ENCODE measurements at regions not wholly inside any gene's neighbourhood (a gene's known extent, or its start where the extent isn't known, plus 50 kb on each side); places are given as distances from the start of the nearest gene placed in this dataset.

DNA sequence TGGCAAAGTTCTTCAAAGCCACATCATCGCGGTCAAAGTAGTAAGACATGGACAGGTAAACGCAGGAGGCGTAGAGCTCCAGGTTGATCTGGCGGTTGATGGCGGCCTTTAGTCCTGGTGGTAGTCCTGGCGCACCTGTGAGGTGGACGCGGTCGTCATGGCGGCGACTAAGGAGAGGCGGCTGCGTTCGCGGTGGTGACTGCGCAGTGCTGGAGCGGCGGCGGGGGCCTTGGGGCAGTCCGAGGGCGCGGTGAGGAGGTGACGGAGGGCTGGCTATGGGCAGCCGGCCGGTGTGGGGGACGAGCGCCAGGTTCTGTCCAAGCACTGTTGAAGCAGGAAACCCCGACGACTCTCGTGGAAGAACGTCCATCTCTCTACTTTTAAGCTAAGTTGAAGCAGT, 136.8 kb downstream of the BASP1 start:
- no peak overlapping the region for H3K27ac ChIP-seq (ENCODE audit: low read depth, low read length, poor library complexity, severe bottlenecking)
- no peaks in the 10 kb centered on the region for H3K9me3 ChIP-seq (ENCODE audit: low read depth, low read length, poor library complexity, severe bottlenecking)
- TF ChIP-seq EZH2 (IDR thresholded peaks at IDR 0.05; ENCODE audit: borderline replicate concordance, low read depth, low read length, poor library complexity, severe bottlenecking) = no peak
- TF ChIP-seq, protein P1, sequence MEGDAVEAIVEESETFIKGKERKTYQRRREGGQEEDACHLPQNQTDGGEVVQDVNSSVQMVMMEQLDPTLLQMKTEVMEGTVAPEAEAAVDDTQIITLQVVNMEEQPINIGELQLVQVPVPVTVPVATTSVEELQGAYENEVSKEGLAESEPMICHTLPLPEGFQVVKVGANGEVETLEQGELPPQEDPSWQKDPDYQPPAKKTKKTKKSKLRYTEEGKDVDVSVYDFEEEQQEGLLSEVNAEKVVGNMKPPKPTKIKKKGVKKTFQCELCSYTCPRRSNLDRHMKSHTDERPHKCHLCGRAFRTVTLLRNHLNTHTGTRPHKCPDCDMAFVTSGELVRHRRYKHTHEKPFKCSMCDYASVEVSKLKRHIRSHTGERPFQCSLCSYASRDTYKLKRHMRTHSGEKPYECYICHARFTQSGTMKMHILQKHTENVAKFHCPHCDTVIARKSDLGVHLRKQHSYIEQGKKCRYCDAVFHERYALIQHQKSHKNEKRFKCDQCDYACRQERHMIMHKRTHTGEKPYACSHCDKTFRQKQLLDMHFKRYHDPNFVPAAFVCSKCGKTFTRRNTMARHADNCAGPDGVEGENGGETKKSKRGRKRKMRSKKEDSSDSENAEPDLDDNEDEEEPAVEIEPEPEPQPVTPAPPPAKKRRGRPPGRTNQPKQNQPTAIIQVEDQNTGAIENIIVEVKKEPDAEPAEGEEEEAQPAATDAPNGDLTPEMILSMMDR (conservative IDR thresholded peaks at IDR 0.05; ENCODE audit: low read depth, low read length) = no peak
- no peaks in the 10 kb centered on the region for H3K27me3 ChIP-seq (replicated peaks; ENCODE audit: insufficient read depth, low read depth, low read length, poor library complexity)
- no peaks in the 10 kb centered on the region for H3K36me3 ChIP-seq (ENCODE audit: insufficient read depth, low read length, poor library complexity, severe bottlenecking)
- no peak overlapping the region for H3K4me3 ChIP-seq (ENCODE audit: low read depth, low read length, poor library complexity, severe bottlenecking)
- intact Hi-C loops (cut with micrococcal nuclease; ENCODE audit: unreplicated experiment) = no loop called here
- DNase-seq (ENCODE audit: low spot score) = no peak
- no peaks in the 10 kb centered on the region for H3K4me1 ChIP-seq (ENCODE audit: insufficient read depth, low read length, poor library complexity, severe bottlenecking)
- ChIA-PET CTCF (no interaction called here), POLR2A (ENCODE audit: low non-redundant PET) (no interaction called here)
- no TSS peak for BruUV-seq (replicated peaks)

GRCh38 chr5:17355586-17356346, 138.3 kb downstream of the BASP1 start:
- no peaks in the 10 kb centered on the region for H3K27me3 ChIP-seq (replicated peaks; ENCODE audit: insufficient read depth, low read depth, low read length, poor library complexity)
- intact Hi-C loops (cut with micrococcal nuclease; ENCODE audit: unreplicated experiment) = no loop called here
- no peak for DNase-seq (ENCODE audit: low spot score)
- no peaks in the 10 kb centered on the region for H3K9me3 ChIP-seq (ENCODE audit: low read depth, low read length, poor library complexity, severe bottlenecking)
- BruUV-seq (replicated peaks) = no TSS peak
- H3K27ac ChIP-seq (ENCODE audit: low read depth, low read length, poor library complexity, severe bottlenecking) = no peak overlapping the region
- no peak for TF ChIP-seq EZH2 (IDR thresholded peaks at IDR 0.05; ENCODE audit: borderline replicate concordance, low read depth, low read length, poor library complexity, severe bottlenecking)
- TF ChIP-seq, protein P1 (conservative IDR thresholded peaks at IDR 0.05; ENCODE audit: low read depth, low read length) = no peak
- POLR2A ChIA-PET (ENCODE audit: low non-redundant PET) = interaction anchor here (0.6 kb wide), 1 partner anchor 148 kb away, joined by 5 read pairs; no protein-coding TSS in a partner anchor
- no peaks in the 10 kb centered on the region for H3K4me1 ChIP-seq (ENCODE audit: insufficient read depth, low read length, poor library complexity, severe bottlenecking)
- CTCF ChIA-PET = no interaction called here
- no peak overlapping the region for H3K4me3 ChIP-seq (ENCODE audit: low read depth, low read length, poor library complexity, severe bottlenecking)
- no peaks in the 10 kb centered on the region for H3K36me3 ChIP-seq (ENCODE audit: insufficient read depth, low read length, poor library complexity, severe bottlenecking)

GRCh38 chr5:17356551-17356950, 139.1 kb downstream of the BASP1 start:
- Histone ChIP-seq H3K27me3 (replicated peaks; ENCODE audit: insufficient read depth, low read depth, low read length, poor library complexity) (no peaks in the 10 kb centered on the region), H3K27ac (ENCODE audit: low read depth, low read length, poor library complexity, severe bottlenecking) (no peak overlapping the region), H3K4me1 (ENCODE audit: insufficient read depth, low read length, poor library complexity, severe bottlenecking) (no peaks in the 10 kb centered on the region), H3K9me3 (ENCODE audit: low read depth, low read length, poor library complexity, severe bottlenecking) (no peaks in the 10 kb centered on the region), H3K36me3 (ENCODE audit: insufficient read depth, low read length, poor library complexity, severe bottlenecking) (no peaks in the 10 kb centered on the region), H3K4me3 (ENCODE audit: low read depth, low read length, poor library complexity, severe bottlenecking) (no peak overlapping the region)
- intact Hi-C loops (cut with micrococcal nuclease; ENCODE audit: unreplicated experiment) = no loop called here
- ChIA-PET CTCF (no interaction called here), POLR2A (ENCODE audit: low non-redundant PET) (interaction anchor here (0.6 kb wide), 1 partner anchor 149 kb away, joined by 5 read pairs; no protein-coding TSS in a partner anchor)
- no TSS peak for BruUV-seq (replicated peaks)
- no peak for DNase-seq (ENCODE audit: low spot score)
- TF ChIP-seq, protein P1 (conservative IDR thresholded peaks at IDR 0.05; ENCODE audit: low read depth, low read length) = no peak
- no peak for TF ChIP-seq EZH2 (IDR thresholded peaks at IDR 0.05; ENCODE audit: borderline replicate concordance, low read depth, low read length, poor library complexity, severe bottlenecking)
